Activated CD4-positive, alpha-beta T cell treated with anti-CD3 and anti-CD28 coated beads, Interleukin-2, amount 10 ng/mL, durations not matched to agents 7 days and 5 days (primary cell): ENCODE measurements at regions not wholly inside any gene's neighbourhood (a gene's known extent, or its start where the extent isn't known, plus 50 kb on each side); places are given as distances from the start of the nearest gene placed in this dataset.

ENCODE experiments used
- CTCF ChIA-PET: fragments of 350-600 bp; sonication (Branson Sonifier 250); formaldehyde crosslinking; loops from one replicate; lab custom pipeline; 2021; ENCODE audit warnings: antibody characterized with exemption; lab: Charles Lee
- POLR2A ChIA-PET: fragments of 350-600 bp; sonication (Branson Sonifier 250); formaldehyde crosslinking; loops from one replicate; lab custom pipeline; 2021; ENCODE audit warnings: antibody characterized with exemption; lab: Charles Lee
- DNase-seq: peaks from one replicate; pipeline ENCODE4 v3.0.0-alpha.2; 2020
- H3K27ac Mint-ChIP-seq: one replicate; pipeline ENCODE4 v1.8.0; 2021; ENCODE audit warnings: mild to moderate bottlenecking, moderate library complexity, mixed read lengths
- H3K27me3 Mint-ChIP-seq: one replicate; pipeline ENCODE4 v1.8.0; 2021; ENCODE audit warnings: mixed read lengths
- H3K36me3 Mint-ChIP-seq: one replicate; pipeline ENCODE4 v1.8.0; 2021; ENCODE audit warnings: low read depth, mixed read lengths
- H3K4me1 Mint-ChIP-seq: one replicate; pipeline ENCODE4 v1.8.0; 2021; ENCODE audit warnings: mixed read lengths
- H3K4me3 Mint-ChIP-seq: one replicate; pipeline ENCODE4 v1.8.0; 2021; ENCODE audit warnings: mild to moderate bottlenecking, moderate library complexity, mixed read lengths
- H3K9me3 Mint-ChIP-seq: one replicate; pipeline ENCODE4 v1.8.0; 2021; ENCODE audit warnings: mixed read lengths

DNA sequence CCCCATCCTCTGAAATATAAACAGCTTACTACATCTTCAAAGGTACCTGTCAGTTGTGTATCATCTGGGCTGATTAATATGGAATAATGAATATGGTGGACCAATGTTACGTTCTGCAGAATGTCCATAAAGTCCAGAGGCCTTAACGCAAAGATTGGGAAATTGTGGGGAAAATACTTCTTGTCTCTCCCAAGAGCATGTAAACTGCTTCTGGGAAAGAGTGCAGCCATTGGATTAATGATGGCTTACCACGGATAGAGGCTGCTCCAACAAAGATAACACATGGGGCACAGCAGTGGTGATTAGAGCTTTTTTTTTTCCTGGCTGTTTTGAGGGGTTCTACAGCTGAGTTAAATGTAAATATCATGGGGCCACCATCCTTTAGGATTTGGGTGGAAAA lies 340.4 kb upstream of the AKR1E2 start:
- CTCF ChIA-PET, result interaction anchor here (1.3 kb wide), 1 partner anchor 8 kb away, joined by 3 read pairs; no protein-coding TSS in a partner anchor
- H3K4me1 Mint-ChIP-seq, result no peaks in the 10 kb centered on the region
- no peak for DNase-seq
- peaks cover 7% of the 10 kb centered on the region for H3K27me3 Mint-ChIP-seq
- H3K36me3 Mint-ChIP-seq, result no peaks in the 10 kb centered on the region
- peaks cover 2% of the 10 kb centered on the region for H3K9me3 Mint-ChIP-seq
- POLR2A ChIA-PET, result no interaction called here
- no peak overlapping the region for H3K27ac Mint-ChIP-seq
- H3K4me3 Mint-ChIP-seq, result no peak overlapping the region

DNA sequence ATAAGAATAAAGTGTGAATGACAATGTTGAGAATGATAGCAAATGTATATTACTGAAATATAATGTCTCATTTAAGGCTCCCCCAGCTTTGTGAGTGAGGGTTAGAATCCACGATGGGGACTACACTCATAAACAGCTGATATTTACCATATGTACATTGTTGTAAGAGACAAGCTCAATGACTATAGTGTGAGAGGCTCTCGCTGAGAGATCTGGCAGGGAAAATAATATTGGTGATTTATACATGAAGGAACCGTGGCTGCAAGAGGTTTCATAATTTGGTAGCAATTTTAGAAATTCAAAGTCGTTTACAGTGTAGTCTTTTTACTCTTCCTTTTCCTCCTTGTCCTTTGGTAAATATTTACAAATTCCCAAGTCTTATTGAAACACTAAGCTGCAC lies 342.2 kb upstream of the AKR1E2 start:
- POLR2A ChIA-PET, result no interaction called here
- CTCF ChIA-PET, result interaction anchor here (0.8 kb wide), 1 partner anchor 18 kb away, joined by 5 read pairs; no protein-coding TSS in a partner anchor
- H3K27ac Mint-ChIP-seq, result no peak overlapping the region
- H3K4me3 Mint-ChIP-seq, result no peak overlapping the region
- H3K27me3 Mint-ChIP-seq, result peaks cover 2% of the 10 kb centered on the region
- peaks cover 8% of the 10 kb centered on the region for H3K9me3 Mint-ChIP-seq
- H3K36me3 Mint-ChIP-seq, result no peaks in the 10 kb centered on the region
- no peaks in the 10 kb centered on the region for H3K4me1 Mint-ChIP-seq
- DNase-seq, result no peak

GRCh38 chr10:4482659-4483058 lies 343.3 kb upstream of the AKR1E2 start:
- Mint-ChIP-seq H3K4me3 (no peak overlapping the region), H3K36me3 (no peaks in the 10 kb centered on the region), H3K27ac (no peak overlapping the region), H3K4me1 (no peaks in the 10 kb centered on the region), H3K9me3 (peaks cover 8% of the 10 kb centered on the region), H3K27me3 (peaks cover 1% of the 10 kb centered on the region)
- ChIA-PET CTCF (no interaction called here), POLR2A (no interaction called here)
- DNase-seq, result no peak

- H3K4me1 Mint-ChIP-seq, result no peaks in the 10 kb centered on the region
- DNase-seq, result no peak
- H3K4me3 Mint-ChIP-seq, result no peak overlapping the region
- peaks cover 8% of the 10 kb centered on the region for H3K9me3 Mint-ChIP-seq
- H3K27me3 Mint-ChIP-seq, result peaks cover 2% of the 10 kb centered on the region
- ChIA-PET CTCF (interaction anchor here (0.7 kb wide), 1 partner anchor 673 kb away, joined by 3 read pairs; no protein-coding TSS in a partner anchor), POLR2A (no interaction called here)
- H3K27ac Mint-ChIP-seq, result no peak overlapping the region
- no peaks in the 10 kb centered on the region for H3K36me3 Mint-ChIP-seq
Measured at GRCh38 chr10:4481192-4481591, 344.8 kb upstream of the AKR1E2 start.

DNA sequence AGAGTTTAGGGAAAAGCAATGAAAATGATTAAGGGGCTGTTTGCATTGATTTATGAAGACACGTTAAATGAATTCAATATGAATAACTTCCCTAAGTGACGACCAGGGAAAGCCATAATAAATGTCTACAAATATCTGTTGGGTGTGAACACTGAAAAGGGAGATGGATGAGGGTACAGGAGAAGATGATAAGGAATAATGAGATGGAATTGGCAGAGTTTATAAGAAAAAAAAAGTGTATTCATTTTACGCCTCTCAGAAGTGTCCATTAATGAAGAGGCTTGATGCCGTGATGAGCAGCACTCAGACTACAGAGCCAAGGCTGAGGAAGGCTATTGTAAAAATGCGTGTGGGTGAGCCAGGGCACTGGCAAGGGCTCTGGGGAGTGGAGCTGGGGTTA lies 346.7 kb upstream of the AKR1E2 start:
- Mint-ChIP-seq H3K9me3 (peaks cover 8% of the 10 kb centered on the region), H3K27me3 (peaks cover 2% of the 10 kb centered on the region), H3K27ac (no peak overlapping the region), H3K36me3 (no peaks in the 10 kb centered on the region), H3K4me3 (no peak overlapping the region), H3K4me1 (peaks cover 9% of the 10 kb centered on the region)
- DNase-seq, result no peak
- POLR2A ChIA-PET, result no interaction called here
- CTCF ChIA-PET, result no interaction called here

DNA sequence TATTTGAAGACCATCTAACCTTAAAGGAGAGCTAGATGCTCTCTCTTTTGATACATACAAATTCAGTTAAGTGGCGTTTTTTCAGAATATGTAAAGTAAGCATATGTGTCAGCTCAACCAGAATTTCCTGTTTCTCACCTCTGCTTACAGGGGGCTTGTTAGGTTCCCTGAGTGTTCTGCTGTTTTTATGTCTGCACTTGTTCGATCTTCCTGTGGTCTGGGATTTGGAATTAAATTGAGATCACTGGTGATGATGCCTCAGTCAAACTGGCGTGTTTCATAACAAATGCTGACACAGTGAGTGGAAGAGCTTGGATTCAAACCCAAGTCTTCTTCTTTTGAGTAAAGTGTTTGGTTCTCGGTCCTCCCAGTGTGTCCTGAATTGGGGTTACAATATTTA lies 348.3 kb upstream of the AKR1E2 start:
- POLR2A ChIA-PET, result no interaction called here
- Mint-ChIP-seq H3K9me3 (peaks cover 8% of the 10 kb centered on the region), H3K27ac (no peak overlapping the region), H3K36me3 (no peaks in the 10 kb centered on the region), H3K27me3 (peaks cover 2% of the 10 kb centered on the region), H3K4me1 (peaks cover 17% of the 10 kb centered on the region), H3K4me3 (no peak overlapping the region)
- CTCF ChIA-PET, result interaction anchor here (0.8 to 1.3 kb wide), 3 partner anchors 8 to 1111 kb away, joined by 3 read pairs; no protein-coding TSS in a partner anchor
- no peak for DNase-seq

GRCh38 chr10:4475827-4476490 lies 350.0 kb upstream of the AKR1E2 start:
- Mint-ChIP-seq H3K36me3 (no peaks in the 10 kb centered on the region), H3K4me3 (no peak overlapping the region), H3K9me3 (peaks cover 6% of the 10 kb centered on the region), H3K27ac (no peak overlapping the region), H3K27me3 (peaks cover 2% of the 10 kb centered on the region), H3K4me1 (peaks cover 17% of the 10 kb centered on the region)
- POLR2A ChIA-PET, result no interaction called here
- DNase-seq, result no peak
- CTCF ChIA-PET, result no interaction called here

DNA sequence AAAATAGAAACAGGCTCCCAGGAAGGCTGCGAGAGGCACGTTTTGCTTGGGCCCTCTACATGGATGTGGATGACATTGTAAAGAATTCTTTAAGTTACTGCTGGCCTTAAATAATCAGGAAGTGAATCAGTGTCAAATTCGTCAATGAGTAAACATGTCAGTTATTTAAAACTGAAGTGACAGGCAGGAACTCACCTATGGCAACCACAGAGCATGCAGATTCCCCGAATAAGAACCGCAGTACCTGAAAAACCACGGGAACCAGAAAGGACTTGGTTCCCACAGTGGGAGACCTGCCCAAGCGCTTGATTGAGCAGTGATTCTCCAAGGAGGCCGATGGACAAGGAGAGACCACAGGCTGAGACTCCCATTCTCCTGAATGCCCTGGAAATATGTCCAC lies 351.2 kb upstream of the AKR1E2 start:
- peaks cover 6% of the 10 kb centered on the region for H3K9me3 Mint-ChIP-seq
- peaks cover 17% of the 10 kb centered on the region for H3K4me1 Mint-ChIP-seq
- H3K27ac Mint-ChIP-seq, result peak overlapping the region; percentile 6
- ChIA-PET CTCF (interaction anchor here (1.6 kb wide), 1 partner anchor 9 kb away, joined by 4 read pairs; no protein-coding TSS in a partner anchor), POLR2A (no interaction called here)
- H3K36me3 Mint-ChIP-seq, result no peaks in the 10 kb centered on the region
- no peak for DNase-seq
- H3K27me3 Mint-ChIP-seq, result peaks cover 3% of the 10 kb centered on the region
- H3K4me3 Mint-ChIP-seq, result no peak overlapping the region

GRCh38 chr10:4473977-4474376 lies 352.0 kb upstream of the AKR1E2 start:
- ChIA-PET CTCF (interaction anchor here (1.6 kb wide), 1 partner anchor 9 kb away, joined by 4 read pairs; no protein-coding TSS in a partner anchor), POLR2A (no interaction called here)
- peaks cover under 1% of the 10 kb centered on the region for H3K9me3 Mint-ChIP-seq
- peaks cover 17% of the 10 kb centered on the region for H3K4me1 Mint-ChIP-seq
- peaks cover 10% of the 10 kb centered on the region for H3K27me3 Mint-ChIP-seq
- H3K36me3 Mint-ChIP-seq, result no peaks in the 10 kb centered on the region
- no peak for DNase-seq
- no peak overlapping the region for H3K27ac Mint-ChIP-seq
- H3K4me3 Mint-ChIP-seq, result no peak overlapping the region

- no peak for DNase-seq
- Mint-ChIP-seq H3K4me1 (peaks cover 17% of the 10 kb centered on the region), H3K36me3 (no peaks in the 10 kb centered on the region), H3K4me3 (no peak overlapping the region), H3K9me3 (no peaks in the 10 kb centered on the region), H3K27me3 (peaks cover 15% of the 10 kb centered on the region), H3K27ac (no peak overlapping the region)
- ChIA-PET CTCF (no interaction called here), POLR2A (no interaction called here)
Measured at GRCh38 chr10:4472190-4472904, 353.7 kb upstream of the AKR1E2 start.

- peaks cover 17% of the 10 kb centered on the region for H3K4me1 Mint-ChIP-seq
- DNase-seq, result no peak
- ChIA-PET POLR2A (no interaction called here), CTCF (no interaction called here)
- no peak overlapping the region for H3K27ac Mint-ChIP-seq
- no peak overlapping the region for H3K4me3 Mint-ChIP-seq
- peaks cover 25% of the 10 kb centered on the region for H3K27me3 Mint-ChIP-seq
- H3K36me3 Mint-ChIP-seq, result no peaks in the 10 kb centered on the region
- H3K9me3 Mint-ChIP-seq, result no peaks in the 10 kb centered on the region
Measured at GRCh38 chr10:4470231-4470835, 355.7 kb upstream of the AKR1E2 start.

DNA sequence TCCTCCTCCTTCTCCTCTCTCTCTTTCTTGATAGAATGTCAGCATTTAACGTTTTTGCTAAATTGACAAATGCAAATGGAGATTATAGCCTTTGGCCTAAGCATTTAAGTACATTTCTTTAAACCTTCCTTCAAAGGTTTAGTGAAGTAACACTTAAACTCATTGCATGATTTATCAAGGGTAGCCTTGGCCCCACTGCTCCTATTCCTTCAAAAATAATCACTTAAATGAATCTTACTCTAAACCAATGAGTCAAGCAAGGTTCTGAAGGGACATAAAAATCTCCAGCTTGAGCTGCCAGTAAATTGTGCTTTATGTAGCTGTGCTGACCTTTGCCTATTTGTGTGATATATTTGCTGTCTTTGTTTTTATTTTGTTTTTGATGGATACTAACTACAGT lies 358.5 kb upstream of the AKR1E2 start:
- H3K4me1 Mint-ChIP-seq, result no peaks in the 10 kb centered on the region
- CTCF ChIA-PET, result no interaction called here
- H3K27me3 Mint-ChIP-seq, result peaks cover 29% of the 10 kb centered on the region
- H3K9me3 Mint-ChIP-seq, result no peaks in the 10 kb centered on the region
- POLR2A ChIA-PET, result no interaction called here
- DNase-seq, result no peak
- no peaks in the 10 kb centered on the region for H3K36me3 Mint-ChIP-seq
- no peak overlapping the region for H3K4me3 Mint-ChIP-seq
- H3K27ac Mint-ChIP-seq, result no peak overlapping the region

DNA sequence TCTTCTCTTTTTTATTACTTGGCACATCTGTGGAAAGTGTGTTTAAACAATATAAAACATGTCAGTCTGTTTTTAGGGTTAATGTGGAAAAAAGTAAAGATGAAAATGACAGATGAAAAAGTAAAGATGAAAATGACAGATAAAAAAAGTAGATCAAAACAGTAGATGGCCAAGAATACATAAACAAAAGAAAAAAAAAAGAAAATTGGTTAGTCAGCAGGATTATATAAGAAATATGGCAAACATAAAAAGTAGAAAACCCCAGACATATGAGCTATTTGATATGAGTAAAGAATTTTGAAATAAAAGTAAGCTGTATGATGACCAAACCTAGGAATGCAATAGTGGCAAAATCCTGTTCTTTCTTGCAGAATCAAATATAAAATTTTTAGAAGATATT lies 365.7 kb upstream of the AKR1E2 start:
- no peaks in the 10 kb centered on the region for H3K36me3 Mint-ChIP-seq
- no peak for DNase-seq

More for the DNA sequence above, 365.7 kb upstream of the AKR1E2 start:
- no peaks in the 10 kb centered on the region for H3K4me1 Mint-ChIP-seq
- H3K4me3 Mint-ChIP-seq, result no peak overlapping the region
- CTCF ChIA-PET, result no interaction called here
- no peaks in the 10 kb centered on the region for H3K9me3 Mint-ChIP-seq
- peaks cover 6% of the 10 kb centered on the region for H3K27me3 Mint-ChIP-seq
- POLR2A ChIA-PET, result no interaction called here
- no peak overlapping the region for H3K27ac Mint-ChIP-seq
